HEK293T (cell line): ENCODE measurements at regions not wholly inside any gene's neighbourhood (a gene's known extent, or its start where the extent isn't known, plus 50 kb on each side); places are given as distances from the start of the nearest gene placed in this dataset.

Experiments
- BHLHE40 ChIP-seq: fragments of 450-650 bp; IDR thresholded peaks from 2 replicates; pipeline ENCODE4 v1.6.1; 2016; ENCODE audit warnings: mild to moderate bottlenecking, moderate library complexity, borderline replicate concordance
- FOXA1 ChIP-seq: fragments of 450-650 bp; IDR thresholded peaks from 2 replicates; pipeline ENCODE4 v1.6.1; 2016; ENCODE audit warnings: mild to moderate bottlenecking
- FOXK2 ChIP-seq: fragments of 450-650 bp; IDR thresholded peaks from 2 replicates; pipeline ENCODE4 v1.6.1; 2016; ENCODE audit warnings: mild to moderate bottlenecking

GRCh38 chr9:103287361-103287760 is 292.2 kb downstream of the CYLC2 start:
- no peak for TF ChIP-seq BHLHE40
- TF ChIP-seq FOXA1 = no peak
- no peak for TF ChIP-seq FOXK2
